Endothelial cell of umbilical vein (primary cell): ENCODE measurements at regions not wholly inside any gene's neighbourhood (a gene's known extent, or its start where the extent isn't known, plus 50 kb on each side); places are given as distances from the start of the nearest gene placed in this dataset.

Experiments
- BruUV-seq: library from RNA; stranded (reverse); fragments of 400-500 nt; replicated peaks from 2 replicates; lab custom pipeline; 2021; lab: Mats Ljungman, UMichigan
- CTCF ChIA-PET: fragments of 300-600, 350-600 bp; sonication (Branson Sonifier 250); formaldehyde crosslinking; loops from one replicate; lab custom pipeline; 2021; ENCODE audit warnings: antibody characterized with exemption, inconsistent platforms; lab: Charles Lee
- POLR2A ChIA-PET: fragments of 300-600, 350-600 bp; sonication (Branson Sonifier 250); formaldehyde crosslinking; loops from one replicate; lab custom pipeline; 2021; ENCODE audit warnings: antibody characterized with exemption, inconsistent platforms; lab: Charles Lee
- DNase-seq: peaks from one replicate; pipeline ENCODE4 v3.0.0-alpha.2; 2011; ENCODE audit warnings: low read depth, low spot score
- FAIRE-seq: peaks from 2 replicates; lab custom pipeline; 2011; peaks lifted over from hg19 to GRCh38; lab: Jason Lieb, UNC
- H2AFZ ChIP-seq: 2 replicates; pipeline ENCODE4 v1.6.0; 2012; ENCODE audit warnings: low read depth, low read length, control low read depth, inconsistent platforms
- H3K27ac ChIP-seq: 2 replicates; pipeline ENCODE4 v1.5.1; 2011; ENCODE audit warnings: low read depth, mild to moderate bottlenecking, control low read depth, low read length, moderate library complexity; ENCODE audit not compliant: insufficient read depth
- H3K27me3 ChIP-seq, 2 experiments: 2 replicates each; pipeline versions ENCODE4 v1.6.0 to v1.6.1; 2011; ENCODE audit warnings: low read length in 2 of 2, mixed read lengths in 1 of 2; ENCODE audit not compliant: control insufficient read depth in 2 of 2, insufficient read depth in 2 of 2
- H3K36me3 ChIP-seq, 2 experiments: 2 replicates in 1 of 2; 3 replicates in 1 of 2; pipeline ENCODE4 v1.5.1; 2011; ENCODE audit warnings: low read length in 2 of 2, mild to moderate bottlenecking in 1 of 2, moderate library complexity in 1 of 2; ENCODE audit not compliant: control insufficient read depth in 2 of 2, insufficient read depth in 2 of 2; ENCODE audit errors: extremely low read depth in 1 of 2
- H3K4me1 ChIP-seq: 3 replicates; pipeline ENCODE4 v1.5.1; 2011; ENCODE audit warnings: mild to moderate bottlenecking, low read length; ENCODE audit not compliant: control insufficient read depth, insufficient read depth; ENCODE audit errors: extremely low read depth
- H3K4me2 ChIP-seq: 2 replicates; pipeline ENCODE4 v1.6.1; 2011; ENCODE audit warnings: low read length, control low read depth, mixed read lengths; ENCODE audit not compliant: insufficient read depth
- H3K4me3 ChIP-seq, 3 experiments: fragments of 200-600 bp in 1 of 3; sonication (generic), shearing (Covaris generic) in 1 of 3; replicated peaks in 1 of 3; 2 replicates each; pipeline ENCODE4 v1.5.1; 2011 to 2016; ENCODE audit warnings: control low read depth in 3 of 3, low read length in 3 of 3, mild to moderate bottlenecking in 2 of 3, inconsistent platforms in 1 of 3, low read depth in 1 of 3, moderate library complexity in 1 of 3; ENCODE audit not compliant: insufficient read depth in 1 of 3
- H3K79me2 ChIP-seq: 2 replicates; pipeline ENCODE4 v1.6.0; 2012; ENCODE audit warnings: low read length, inconsistent platforms; ENCODE audit not compliant: control insufficient read depth, insufficient read depth
- H3K9ac ChIP-seq: replicated peaks from 2 replicates; pipeline ENCODE3; 2011; ENCODE audit warnings: low read length, control low read depth; ENCODE audit not compliant: insufficient read depth; ENCODE audit errors: extremely low read depth
- H3K9me1 ChIP-seq: replicated peaks from 3 replicates; pipeline ENCODE4 v1.6.0; 2011; ENCODE audit warnings: mild to moderate bottlenecking, low read length; ENCODE audit not compliant: control insufficient read depth, insufficient read depth; ENCODE audit errors: extremely low read depth
- H3K9me3 ChIP-seq: replicated peaks from 2 replicates; pipeline ENCODE4 v1.5.1; 2012; ENCODE audit warnings: low read length, inconsistent platforms; ENCODE audit not compliant: control insufficient read depth, insufficient read depth
- H4K20me1 ChIP-seq: replicated peaks from 2 replicates; pipeline ENCODE3; 2011; ENCODE audit warnings: mild to moderate bottlenecking, low read length; ENCODE audit not compliant: control insufficient read depth, insufficient read depth; ENCODE audit errors: extremely low read depth
- CTCF ChIP-seq, 2 donors: IDR thresholded peaks; 1 replicate in 1 of 2; 2 replicates in 1 of 2; pipeline ENCODE4 v1.5.1; 2011; ENCODE audit warnings: low read length in 2 of 2, mild to moderate bottlenecking in 2 of 2, moderate library complexity in 2 of 2, control low read depth in 1 of 2, inconsistent platforms in 1 of 2, low read depth in 1 of 2; ENCODE audit not compliant: insufficient read depth in 1 of 2; ENCODE audit errors: extremely low read depth in 1 of 2
- EZH2 ChIP-seq: IDR thresholded peaks from 2 replicates; pipeline ENCODE4 v1.6.1; 2012; ENCODE audit warnings: borderline replicate concordance, low read depth, mild to moderate bottlenecking, moderate library complexity, low read length, inconsistent platforms; ENCODE audit not compliant: severe bottlenecking
- FOS ChIP-seq: IDR thresholded peaks from 2 replicates; pipeline ENCODE4 v1.6.1; 2011; ENCODE audit warnings: mild to moderate bottlenecking, low read length, moderate library complexity, borderline replicate concordance; ENCODE audit not compliant: insufficient read depth
- GATA2 ChIP-seq: IDR thresholded peaks from 2 replicates; pipeline ENCODE4 v1.7.0; 2011; ENCODE audit warnings: low read depth, mild to moderate bottlenecking, moderate library complexity, mixed read lengths, low read length; ENCODE audit not compliant: insufficient read length, insufficient read depth
- JUN ChIP-seq: IDR thresholded peaks from 2 replicates; pipeline ENCODE4 v1.6.1; 2011; ENCODE audit warnings: borderline replicate concordance, low read depth; ENCODE audit not compliant: insufficient read length, insufficient read depth
- MAX ChIP-seq: IDR thresholded peaks from 2 replicates; pipeline ENCODE4 v1.6.1; 2011; ENCODE audit not compliant: insufficient read depth, insufficient read length
- MYC ChIP-seq: IDR thresholded peaks from one replicate; pipeline ENCODE4 v1.6.1; 2011; ENCODE audit warnings: mild to moderate bottlenecking, low read depth, low read length
- POLR2A ChIP-seq: IDR thresholded peaks from 2 replicates; pipeline ENCODE4 v1.6.1; 2012; ENCODE audit warnings: low read depth, mild to moderate bottlenecking, control low read depth, low read length
- POLR2AphosphoS5 ChIP-seq: IDR thresholded peaks from 2 replicates; pipeline ENCODE4 v1.6.1; 2012; ENCODE audit warnings: low read depth, mild to moderate bottlenecking, control low read depth, low read length, moderate library complexity; ENCODE audit not compliant: insufficient read depth
- dilution Hi-C: fragments of 300-500 bp; cut with MboI; formaldehyde crosslinking; loops from one replicate; pipeline ENCODE4 v1.15.0; 2019; ENCODE audit warnings: low sequenced_read_pairs; ENCODE audit not compliant: extremely low pct_ligation_motif_present
- intact Hi-C: fragments of 100-400 bp; cut with micrococcal nuclease; formaldehyde crosslinking; loops from one replicate; pipeline ENCODE4 v1.10.0; 2022

- Histone ChIP-seq H3K9me3 (no peaks in the 10 kb centered on the region), H4K20me1 (no peaks in the 10 kb centered on the region), H3K27ac (no peak overlapping the region), H3K9ac (no peak overlapping the region), H3K4me2 (no peak overlapping the region), H2AFZ (no peak overlapping the region), H3K4me3 (no peak overlapping the region), H3K79me2 (no peaks in the 10 kb centered on the region), H3K9me1 (no peaks in the 10 kb centered on the region), H3K4me1 (no peaks in the 10 kb centered on the region), H3K36me3 (no peaks in the 10 kb centered on the region), H3K27me3 (peaks cover 0 to 10% of the 10 kb centered on the region in 2 experiments)
- DNase-seq (no peak), FAIRE-seq (no peak)
- ChIA-PET CTCF (no interaction called here), POLR2A (no interaction called here)
- dilution Hi-C loops: no loop called here
- no TSS peak for BruUV-seq
- TF ChIP-seq MAX (no peak), MYC (no peak), CTCF (IDR thresholded peaks at IDR 0.05; ENCODE audit: extremely low read depth in 1 of 2, insufficient read depth in 1 of 2, low read depth in 1 of 2, low read length in 2 of 2) (no peak), POLR2A (no peak), POLR2AphosphoS5 (no peak), EZH2 (no peak), FOS (no peak), GATA2 (no peak), JUN (no peak)
- intact Hi-C loops: no loop called here
These were observed 123.8 kb downstream of the ZNF280B start for GRCh38 chr22:22384668-22385244.
